ENCODE measurements at regions not wholly inside any gene's neighbourhood (a gene's known extent, or its start where the extent isn't known, plus 50 kb on each side); places are given as distances from the start of the nearest gene placed in this dataset.
"Not testable (repeated sequence)": the region's sequence is repeated elsewhere in the genome, so short reads cannot be mapped to it uniquely, and the experiment has no call there.

GRCh38 chr18:59079264-59079663 is 60.4 kb upstream of the SEC11C start:
- DNase-seq (ENCODE audit: low read depth, low spot score) = no peak
- no peak overlapping the region for H3K27ac Mint-ChIP-seq (ENCODE audit: unreplicated experiment)
- no peaks in the 10 kb centered on the region for H3K36me3 Mint-ChIP-seq (ENCODE audit: low read depth)
- no peak for TF ChIP-seq CTCF (conservative IDR thresholded peaks at IDR 0.05)
- H3K4me3 Mint-ChIP-seq = no peak overlapping the region
- peaks cover 7% of the 10 kb centered on the region for H3K27me3 Mint-ChIP-seq (ENCODE audit: low read depth)
- H3K4me1 Mint-ChIP-seq = peaks cover 10% of the 10 kb centered on the region
- H3K9me3 Mint-ChIP-seq = no peaks in the 10 kb centered on the region

- not testable (repeated sequence) for H3K27me3 Mint-ChIP-seq (ENCODE audit: low read depth)
Observed at GRCh38 chr18:59079687-59080501, 59.8 kb upstream of the SEC11C start.

GRCh38 chr18:59083136-59083818 is 56.4 kb upstream of the SEC11C start:
- peak overlapping the region; percentile 31 for H3K27ac Mint-ChIP-seq (ENCODE audit: unreplicated experiment)
- H3K4me3 Mint-ChIP-seq = no peak overlapping the region
- peaks cover 10% of the 10 kb centered on the region for H3K27me3 Mint-ChIP-seq (ENCODE audit: low read depth)
- no peaks in the 10 kb centered on the region for H3K9me3 Mint-ChIP-seq
- no peaks in the 10 kb centered on the region for H3K36me3 Mint-ChIP-seq (ENCODE audit: low read depth)
- TF ChIP-seq CTCF (conservative IDR thresholded peaks at IDR 0.05) = no peak
- no peak for DNase-seq (ENCODE audit: low read depth, low spot score)
- H3K4me1 Mint-ChIP-seq = peaks cover 11% of the 10 kb centered on the region

More at GRCh38 chr18:59079687-59080501, 59.8 kb upstream of the SEC11C start:
- DNase-seq (ENCODE audit: low read depth, low spot score); H3K36me3 Mint-ChIP-seq (ENCODE audit: low read depth); H3K27ac Mint-ChIP-seq (ENCODE audit: unreplicated experiment); H3K9me3 Mint-ChIP-seq; H3K4me3 Mint-ChIP-seq: not testable (repeated sequence)
- H3K4me1 Mint-ChIP-seq = peaks cover 11% of the 10 kb centered on the region

- H3K27ac Mint-ChIP-seq (ENCODE audit: unreplicated experiment) = no peak overlapping the region
- no peaks in the 10 kb centered on the region for H3K9me3 Mint-ChIP-seq
- H3K36me3 Mint-ChIP-seq (ENCODE audit: low read depth) = no peaks in the 10 kb centered on the region
- TF ChIP-seq CTCF (conservative IDR thresholded peaks at IDR 0.05) = no peak
- DNase-seq (ENCODE audit: low read depth, low spot score) = no peak
- H3K4me1 Mint-ChIP-seq = peaks cover 11% of the 10 kb centered on the region
- H3K4me3 Mint-ChIP-seq = no peak overlapping the region
- peaks cover 10% of the 10 kb centered on the region for H3K27me3 Mint-ChIP-seq (ENCODE audit: low read depth)
Observed at GRCh38 chr18:59085126-59085794, 54.4 kb upstream of the SEC11C start.

- Mint-ChIP-seq H3K27ac (ENCODE audit: unreplicated experiment) (no peak overlapping the region), H3K36me3 (ENCODE audit: low read depth) (no peaks in the 10 kb centered on the region), H3K27me3 (ENCODE audit: low read depth) (peaks cover 10% of the 10 kb centered on the region), H3K9me3 (no peaks in the 10 kb centered on the region), H3K4me3 (no peak overlapping the region), H3K4me1 (peaks cover 11% of the 10 kb centered on the region)
- DNase-seq (ENCODE audit: low read depth, low spot score) = no peak
- TF ChIP-seq CTCF (conservative IDR thresholded peaks at IDR 0.05) = no peak
Observed at GRCh38 chr18:59085797-59086196, 53.9 kb upstream of the SEC11C start.

All from neural crest cell (in vitro differentiated cells).